Erythroblast (primary cell): ENCODE measurements at regions not wholly inside any gene's neighbourhood (a gene's known extent, or its start where the extent isn't known, plus 50 kb on each side); places are given as distances from the start of the nearest gene placed in this dataset.

ENCODE experiments used
- DNase-seq, 2 experiments: peaks; one replicate each; lab custom pipeline; 2025; lab: John Stamatoyannopoulos, UW
- GATA1 ChIP-seq: IDR thresholded peaks from 2 replicates; pipeline ENCODE4 v1.6.1; 2011; ENCODE audit warnings: low read depth, mild to moderate bottlenecking, control low read depth, low read length, moderate library complexity
- POLR2A ChIP-seq: IDR thresholded peaks from 2 replicates; pipeline ENCODE4 v1.6.1; 2011; ENCODE audit warnings: mild to moderate bottlenecking, low read length

DNA sequence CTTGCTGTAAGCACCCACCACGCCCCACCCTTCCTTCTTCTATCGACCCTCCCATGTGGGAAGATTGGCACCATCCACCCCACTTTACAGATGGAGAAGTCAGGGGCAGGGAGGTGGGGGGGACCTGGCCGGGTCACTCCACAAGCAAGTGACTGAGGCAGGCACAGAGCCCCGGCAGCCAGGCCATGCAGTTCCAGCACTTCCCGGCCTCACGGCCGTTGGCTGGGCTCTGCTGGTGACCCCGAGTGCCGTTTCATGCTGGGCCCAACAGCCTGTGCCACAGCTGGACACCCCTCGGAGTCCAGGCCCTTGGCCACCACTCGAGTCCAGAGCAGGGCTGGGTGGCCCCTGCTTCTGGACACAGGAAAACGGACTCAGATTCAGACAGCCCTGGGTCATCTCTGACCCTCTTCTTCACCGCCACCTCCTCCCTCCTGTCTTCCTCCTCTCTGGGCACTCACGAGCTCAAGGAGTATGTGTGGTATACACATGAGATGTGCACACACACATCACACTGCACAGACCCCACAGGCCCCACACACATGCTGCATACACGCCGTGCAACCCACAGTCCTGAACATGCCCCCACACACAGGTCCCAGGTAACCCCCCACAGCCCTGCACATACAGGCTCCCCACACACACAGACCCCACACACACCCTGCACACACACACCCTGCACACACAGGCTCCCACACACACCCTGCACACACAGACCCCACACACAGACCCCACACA lies 89.3 kb upstream of the GPC1 start:
- DNase-seq = no peak

DNA sequence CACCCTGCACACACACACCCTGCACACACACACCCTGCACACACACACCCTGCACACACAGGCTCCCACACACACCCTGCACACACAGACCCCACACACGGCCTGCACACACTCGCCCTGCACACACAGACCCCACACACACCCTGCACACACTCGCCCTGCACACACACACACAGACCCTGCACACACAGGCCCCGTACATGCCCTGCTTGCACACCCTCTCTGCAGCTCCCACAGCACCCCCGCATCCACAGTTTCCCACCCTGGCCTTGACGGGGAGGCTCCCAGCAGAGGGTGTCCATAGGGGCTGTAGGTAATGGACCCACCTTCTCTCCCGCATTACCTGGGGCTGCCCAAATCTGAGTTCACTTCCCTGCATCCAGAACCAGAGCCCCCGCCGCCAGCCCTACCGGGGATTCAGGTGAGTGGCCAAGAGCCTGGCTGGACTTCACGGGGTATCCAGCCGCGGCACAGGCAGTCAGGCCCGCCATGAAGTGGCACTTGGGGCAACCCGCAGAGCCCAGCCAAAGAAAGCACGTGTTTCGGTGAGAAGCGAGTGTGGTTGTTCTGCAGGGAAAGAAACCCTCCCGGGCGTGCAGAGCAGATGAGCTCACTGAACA lies 88.6 kb upstream of the GPC1 start:
- no peak for TF ChIP-seq GATA1
- no peak for TF ChIP-seq POLR2A
- no peak for DNase-seq

More for the DNA sequence above, 89.3 kb upstream of the GPC1 start:
- no peak for TF ChIP-seq GATA1
- TF ChIP-seq POLR2A = no peak

DNA sequence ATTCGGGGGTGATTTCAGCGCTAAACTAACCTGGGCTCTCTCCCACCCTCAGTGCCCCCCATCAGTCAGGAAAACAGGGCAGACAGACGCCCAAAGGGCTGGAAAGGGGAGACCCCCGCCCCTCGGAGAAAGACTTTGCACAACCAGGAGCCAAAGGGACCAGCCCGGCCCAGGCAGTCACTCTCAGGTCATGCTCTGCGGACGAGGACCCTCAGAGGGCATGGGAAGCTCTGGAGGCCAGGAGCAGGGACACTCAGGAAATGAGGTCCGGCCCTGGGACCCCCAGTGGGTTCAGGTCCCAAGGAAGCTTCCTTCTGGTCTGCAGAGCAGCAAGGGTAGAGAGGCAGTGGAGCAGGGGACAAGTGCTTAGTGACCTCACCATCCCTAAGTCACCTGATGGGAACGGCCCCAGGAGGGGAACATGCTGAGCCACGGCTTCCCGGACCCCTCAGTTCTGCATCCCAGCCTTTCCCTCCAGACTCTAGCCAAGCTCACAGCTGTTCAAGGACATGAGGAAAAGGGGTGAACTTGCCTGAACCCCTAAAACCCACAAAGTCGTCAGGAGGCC lies 88.0 kb upstream of the GPC1 start:
- no peak for DNase-seq
- TF ChIP-seq GATA1 (no peak), POLR2A (no peak)

DNA sequence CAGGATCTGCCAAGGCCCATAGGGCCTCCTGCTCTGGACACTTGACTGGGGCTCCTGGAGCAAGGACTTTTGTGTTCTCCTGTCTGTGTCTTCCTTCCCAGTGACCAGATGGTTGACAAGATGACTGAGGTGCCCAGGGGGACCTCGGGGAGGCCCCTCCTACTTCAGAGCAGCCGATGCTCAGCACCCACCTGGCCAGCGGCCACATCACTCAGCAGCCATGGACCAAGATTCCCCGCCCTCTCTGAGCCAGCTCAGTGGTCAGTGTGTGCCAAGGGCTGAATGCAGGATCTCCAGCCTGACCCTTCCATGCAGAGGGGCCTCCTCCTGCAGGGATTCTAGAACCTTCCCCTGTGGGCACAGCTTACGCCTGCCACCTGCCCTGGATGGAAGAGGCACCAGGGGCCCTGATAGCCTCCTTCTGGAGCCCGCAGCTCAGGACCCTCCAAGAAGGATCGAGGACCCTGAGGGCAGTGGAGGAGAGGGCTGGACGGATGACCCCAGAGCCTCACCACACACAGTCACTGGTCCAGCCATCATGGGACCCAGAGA lies 87.4 kb upstream of the GPC1 start:
- no peak for DNase-seq
- TF ChIP-seq POLR2A (no peak), GATA1 (no peak)

DNA sequence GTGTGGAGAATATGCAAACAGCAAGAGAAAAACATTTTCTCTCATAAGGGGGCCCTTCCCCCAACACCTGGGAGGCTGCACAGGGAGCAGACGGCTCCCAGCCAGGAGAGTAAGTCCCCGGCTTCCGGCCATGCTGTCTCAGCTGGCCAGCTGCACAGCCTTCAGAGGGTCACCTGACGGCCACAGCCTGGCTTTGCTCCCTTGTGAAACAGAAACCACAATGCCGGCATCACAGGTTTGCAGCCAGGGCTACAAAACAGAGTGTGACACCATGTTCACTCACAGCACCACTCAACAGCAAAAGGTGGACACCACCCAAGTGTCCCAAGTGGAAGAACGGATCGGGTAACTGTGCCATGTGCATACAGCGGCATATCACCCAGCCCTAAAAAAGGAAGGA lies 86.9 kb upstream of the GPC1 start:
- DNase-seq = no peak
- TF ChIP-seq POLR2A (no peak), GATA1 (no peak)

DNA sequence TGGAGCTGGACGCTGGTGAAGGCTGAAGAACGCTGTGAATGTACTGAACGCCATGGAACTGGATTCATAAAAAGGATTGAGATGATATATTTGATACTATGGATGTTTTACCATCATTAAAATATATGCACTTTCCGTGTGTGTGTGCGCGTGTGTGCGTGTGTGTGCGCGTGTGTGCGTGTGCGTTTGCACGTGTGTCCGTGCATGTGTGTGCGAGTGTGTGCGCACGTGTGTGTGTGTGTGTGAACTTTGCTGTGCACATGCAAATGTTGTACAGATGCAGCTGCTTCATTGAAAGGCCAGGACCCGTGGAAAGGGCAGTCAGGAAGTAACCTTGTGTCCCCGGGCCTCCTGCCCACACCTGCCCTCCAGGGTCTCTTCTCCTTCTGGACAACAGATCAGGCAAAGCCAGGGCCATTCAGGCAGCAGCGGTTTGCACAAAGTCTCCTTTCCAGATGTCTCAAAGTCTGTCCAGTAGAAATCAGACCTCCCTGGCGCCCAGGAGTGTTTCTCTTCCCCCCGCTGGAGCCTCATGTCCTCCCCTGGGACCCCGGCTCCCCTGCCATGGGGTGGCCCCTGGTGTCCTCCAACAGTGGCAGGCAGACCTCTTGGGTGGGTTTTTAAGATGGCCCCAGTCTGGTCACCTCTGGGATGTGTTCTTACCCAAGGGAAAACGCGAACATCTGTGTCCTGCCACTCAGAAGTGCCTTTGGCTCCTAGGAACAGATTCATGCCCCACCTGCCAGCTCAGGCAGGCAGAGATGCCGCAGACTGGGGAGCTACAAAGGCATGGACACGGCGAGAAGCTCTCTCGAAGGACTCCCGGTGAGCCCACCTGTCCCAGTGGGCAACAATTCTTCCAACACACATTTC lies 86.1 kb upstream of the GPC1 start:
- TF ChIP-seq GATA1 (no peak), POLR2A (no peak)
- no peak for DNase-seq

DNA sequence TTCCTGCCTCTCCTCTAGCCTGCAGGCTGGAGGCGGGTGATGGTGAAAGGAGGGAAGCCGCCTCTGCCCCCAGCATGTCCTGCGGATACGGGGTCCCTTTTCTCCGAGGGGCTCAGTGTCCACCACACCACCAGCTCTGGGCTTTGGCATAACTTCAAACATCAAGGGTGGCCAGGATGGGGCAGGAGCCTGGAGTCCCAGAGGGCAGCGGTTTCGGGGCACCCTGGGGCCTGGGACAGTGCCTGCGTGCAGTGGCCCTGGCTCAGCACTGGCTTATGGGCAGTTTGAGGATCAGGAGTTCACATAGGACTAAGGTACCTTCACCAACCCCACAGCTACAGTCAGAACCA lies 85.5 kb upstream of the GPC1 start:
- DNase-seq = no peak
- TF ChIP-seq GATA1 = no peak
- TF ChIP-seq POLR2A = no peak

DNA sequence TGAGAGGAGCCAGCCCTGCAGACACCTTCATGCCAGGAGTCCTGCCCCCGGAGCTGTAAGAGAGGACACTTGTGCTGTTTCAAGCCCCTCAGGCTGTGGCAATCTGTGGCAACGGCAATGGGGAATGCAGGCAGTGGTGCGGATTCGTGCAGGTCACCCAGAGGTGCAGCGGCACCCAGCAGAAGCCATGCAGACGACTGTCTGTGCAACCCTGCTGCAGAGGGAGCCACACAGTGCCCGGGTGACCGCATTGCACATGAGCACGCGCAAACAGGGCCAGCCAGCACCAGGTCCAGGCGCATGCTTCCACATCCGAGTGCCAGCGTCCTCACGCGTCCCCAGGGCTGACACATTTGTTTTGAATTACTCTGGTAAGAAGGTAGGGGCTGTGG lies 84.8 kb upstream of the GPC1 start:
- DNase-seq = no peak
- no peak for TF ChIP-seq GATA1
- TF ChIP-seq POLR2A = no peak

DNA sequence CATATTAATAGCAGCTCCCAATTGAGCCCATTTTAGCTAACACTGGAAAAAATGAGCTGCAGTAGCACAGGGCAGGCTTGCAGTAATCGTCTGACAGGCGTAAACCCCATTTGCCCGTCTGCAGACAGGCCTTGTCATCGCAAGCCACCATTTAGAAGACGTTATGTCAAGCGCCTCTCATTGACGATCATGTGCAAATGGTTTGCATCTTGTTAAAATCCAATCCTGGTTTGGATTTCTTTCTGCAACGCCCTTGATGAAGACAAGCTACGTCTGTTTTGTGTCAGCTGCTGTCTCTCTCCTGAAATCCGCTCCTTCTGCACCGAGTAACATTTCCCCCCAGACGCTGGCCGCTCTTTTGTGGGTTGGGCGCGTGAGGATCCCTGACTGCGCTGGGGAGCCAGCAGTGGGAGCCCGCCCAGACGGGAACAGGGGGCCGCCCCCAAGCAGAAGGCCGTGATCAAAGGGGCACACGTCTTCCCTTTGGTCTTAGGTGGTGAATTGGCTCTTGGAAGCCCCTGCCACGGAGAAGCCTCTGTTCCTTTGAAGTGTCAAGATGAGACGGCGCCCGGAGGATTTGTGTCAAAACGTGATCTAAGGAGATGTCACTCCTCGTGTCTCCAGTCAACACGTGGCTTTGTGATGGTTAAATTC lies 84.2 kb upstream of the GPC1 start:
- TF ChIP-seq GATA1 (no peak), POLR2A (no peak)
- DNase-seq = no peak

DNA sequence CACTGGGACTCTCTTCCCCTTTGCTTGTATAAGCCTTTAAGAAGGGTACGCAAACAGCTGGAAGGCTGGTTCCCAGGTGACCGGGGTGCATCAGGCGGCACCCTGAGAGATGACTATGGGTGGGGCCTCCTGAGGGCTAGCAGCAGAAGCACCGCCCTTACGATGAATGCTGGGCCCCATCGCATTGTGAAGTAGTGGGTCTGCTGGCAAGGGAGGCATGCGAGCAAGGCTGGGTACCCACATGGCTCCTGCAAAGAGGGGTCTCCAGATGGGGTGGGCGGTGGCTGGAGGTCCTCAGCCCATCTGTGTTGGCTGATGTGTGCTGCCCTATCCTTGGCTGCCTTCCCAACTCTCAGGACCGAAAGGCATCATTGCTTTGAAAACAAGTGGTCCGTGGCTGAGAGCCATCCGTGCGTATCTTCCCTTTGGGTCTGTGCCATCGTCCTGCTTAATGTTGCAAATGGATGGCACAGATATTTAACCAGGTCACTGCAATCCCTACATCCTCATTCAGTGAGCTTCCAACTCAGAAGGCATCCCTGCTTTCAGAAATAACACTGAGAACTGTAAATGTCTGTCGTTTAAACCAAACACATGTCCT lies 83.5 kb upstream of the GPC1 start:
- DNase-seq = no peak
- TF ChIP-seq POLR2A (no peak), GATA1 (no peak)

DNA sequence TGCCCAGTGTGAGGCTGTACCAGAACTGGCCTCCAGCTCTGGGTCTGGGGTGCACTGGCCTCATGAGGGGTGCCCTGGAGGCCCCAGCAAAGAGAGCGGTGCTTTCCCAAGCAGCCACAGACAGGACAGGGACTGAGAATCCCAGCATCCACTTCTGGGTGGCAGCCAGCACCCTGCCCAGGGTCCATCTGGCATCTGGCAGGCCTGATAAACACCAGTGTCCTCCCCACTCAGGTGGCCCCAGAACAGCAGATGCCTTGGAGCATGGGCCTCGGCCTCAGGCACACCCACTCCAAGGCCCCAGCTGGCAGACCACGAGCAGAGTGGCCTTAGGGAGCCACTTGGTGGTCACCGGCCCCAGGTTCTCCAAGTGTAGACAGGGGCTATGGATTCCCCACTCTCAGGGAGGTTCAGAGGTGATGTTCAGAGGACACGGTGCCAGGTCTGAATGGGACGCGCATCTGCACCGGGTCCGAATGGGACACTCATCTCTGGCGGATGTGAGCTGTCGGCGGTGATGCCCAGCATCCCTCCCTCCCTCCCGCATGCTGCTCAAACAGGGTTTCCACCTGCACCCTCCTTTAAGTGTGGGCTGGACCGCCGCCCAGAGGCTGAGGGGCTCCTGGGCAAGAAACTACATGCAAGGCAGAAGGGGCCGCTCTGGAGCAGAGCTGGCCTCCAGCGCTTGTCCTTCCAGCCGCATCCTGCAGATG lies 82.2 kb upstream of the GPC1 start:
- DNase-seq = no peak
- TF ChIP-seq POLR2A = no peak
- TF ChIP-seq GATA1 = no peak

DNA sequence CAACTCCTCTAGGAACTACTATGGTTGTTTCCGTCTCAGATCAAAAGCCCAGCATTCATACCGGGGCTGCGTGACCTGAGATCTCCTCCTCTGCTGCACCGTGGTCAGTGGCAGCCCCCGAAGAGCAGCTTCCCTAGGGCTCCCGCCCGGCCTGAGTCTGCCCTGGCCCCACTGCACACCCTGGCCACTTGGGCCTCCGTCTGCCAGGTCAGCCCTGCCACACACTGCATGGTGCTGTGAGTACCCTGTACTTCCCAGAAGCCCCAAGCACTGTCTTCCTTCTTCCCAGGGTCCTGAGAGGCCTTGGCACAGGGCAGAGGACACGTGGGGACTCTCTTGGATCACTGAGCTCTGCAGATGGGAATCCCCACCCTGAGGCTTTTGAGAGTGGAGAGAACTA lies 81.5 kb upstream of the GPC1 start:
- DNase-seq = no peak
- TF ChIP-seq POLR2A (no peak), GATA1 (no peak)
